ENCODE measurements at regions not wholly inside any gene's neighbourhood (a gene's known extent, or its start where the extent isn't known, plus 50 kb on each side); places are given as distances from the start of the nearest gene placed in this dataset.

- TF ChIP-seq EZH2 (IDR thresholded peaks at IDR 0.05; ENCODE audit: borderline replicate concordance, low read depth, low read length, poor library complexity, severe bottlenecking): no peak
- no peak for TF ChIP-seq CTCF (conservative IDR thresholded peaks at IDR 0.05; ENCODE audit: low read depth, low read length)
Observed at GRCh38 chr2:234393354-234393753, 103.5 kb downstream of the ARL4C start.
